CD14-positive monocyte (primary cell): ENCODE measurements at regions not wholly inside any gene's neighbourhood (a gene's known extent, or its start where the extent isn't known, plus 50 kb on each side); places are given as distances from the start of the nearest gene placed in this dataset.

ENCODE experiments used
- DNase-seq, 3 donors: peaks; one replicate each; pipeline ENCODE4 v3.0.0-alpha.2; 2011 to 2022
- H2AFZ ChIP-seq: 2 replicates; pipeline ENCODE4 v1.6.0; 2012; ENCODE audit warnings: mild to moderate bottlenecking, low read depth, low read length, inconsistent platforms; ENCODE audit not compliant: insufficient read depth, poor library complexity, severe bottlenecking
- H3K27ac ChIP-seq, 2 donors: 1 replicate in 1 of 2; 2 replicates in 1 of 2; pipeline ENCODE4 v1.5.1; 2012 to 2013; ENCODE audit warnings: low read length in 2 of 2, control low read depth in 1 of 2, inconsistent platforms in 1 of 2, low read depth in 1 of 2, mild to moderate bottlenecking in 1 of 2
- H3K27me3 ChIP-seq, 2 donors: one replicate each; pipeline versions ENCODE4 v1.6.0 to v1.6.1; 2011 to 2013; ENCODE audit warnings: low read length in 2 of 2; ENCODE audit not compliant: control insufficient read depth in 2 of 2, insufficient read depth in 2 of 2
- H3K36me3 ChIP-seq, 2 donors: replicated peaks in 1 of 2; 1 replicate in 1 of 2; 2 replicates in 1 of 2; pipeline versions ENCODE4 v1.5.1 to v1.6.1; 2012 to 2013; ENCODE audit warnings: low read length in 2 of 2, control low read depth in 1 of 2, inconsistent platforms in 1 of 2, mild to moderate bottlenecking in 1 of 2; ENCODE audit not compliant: insufficient read depth in 2 of 2, control insufficient read depth in 1 of 2
- H3K4me1 ChIP-seq, 2 donors: 1 replicate in 1 of 2; 2 replicates in 1 of 2; pipeline versions ENCODE4 v1.5.1 to v1.6.1; 2012 to 2013; ENCODE audit warnings: low read length in 2 of 2, control low read depth in 1 of 2, inconsistent platforms in 1 of 2, mild to moderate bottlenecking in 1 of 2, moderate library complexity in 1 of 2; ENCODE audit not compliant: insufficient read depth in 2 of 2, control insufficient read depth in 1 of 2
- H3K4me2 ChIP-seq: replicated peaks from 2 replicates; pipeline ENCODE3; 2012; ENCODE audit warnings: low read length, moderate library complexity, mild to moderate bottlenecking; ENCODE audit not compliant: poor library complexity, severe bottlenecking; ENCODE audit errors: extremely low read depth
- H3K4me3 ChIP-seq, 3 experiments: fragments of 200-600 bp in 1 of 3; sonication (generic) in 1 of 3; replicated peaks in 1 of 3; 1 replicate in 2 of 3; 2 replicates in 1 of 3; pipeline ENCODE4 v1.5.1; 2011 to 2013; ENCODE audit warnings: low read length in 3 of 3, mild to moderate bottlenecking in 3 of 3, control low read depth in 2 of 3, low read depth in 2 of 3, inconsistent platforms in 1 of 3, moderate library complexity in 1 of 3
- H3K79me2 ChIP-seq: 2 replicates; pipeline ENCODE4 v1.6.0; 2012; ENCODE audit warnings: mild to moderate bottlenecking, control low read depth, inconsistent platforms, low read length, moderate library complexity; ENCODE audit not compliant: insufficient read depth
- H3K9ac ChIP-seq: 2 replicates; pipeline ENCODE4 v1.6.0; 2017; ENCODE audit warnings: low read length, mild to moderate bottlenecking; ENCODE audit not compliant: insufficient read depth, poor library complexity, severe bottlenecking
- H3K9me3 ChIP-seq, 2 donors: replicated peaks in 1 of 2; 1 replicate in 1 of 2; 2 replicates in 1 of 2; pipeline versions ENCODE4 v1.5.1 to v1.6.1; 2012 to 2013; ENCODE audit warnings: low read length in 2 of 2, control low read depth in 1 of 2; ENCODE audit not compliant: control insufficient read depth in 1 of 2, insufficient read depth in 1 of 2
- H4K20me1 ChIP-seq: 2 replicates; pipeline ENCODE4 v1.6.0; 2012; ENCODE audit warnings: mild to moderate bottlenecking, low read length, control low read depth, moderate library complexity; ENCODE audit not compliant: insufficient read depth
- H3K27ac Mint-ChIP-seq, 7 donors: one replicate each; pipeline ENCODE4 v1.8.0; 2020; ENCODE audit warnings: mild to moderate bottlenecking in 7 of 7, mixed read lengths in 7 of 7, moderate library complexity in 6 of 7, inconsistent platforms in 2 of 7
- H3K27me3 Mint-ChIP-seq, 3 donors: one replicate each; pipeline ENCODE4 v1.8.0; 2021 to 2022; ENCODE audit warnings: low read depth in 3 of 3, mild to moderate bottlenecking in 3 of 3, mixed read lengths in 3 of 3, moderate library complexity in 3 of 3, inconsistent platforms in 1 of 3
- H3K36me3 Mint-ChIP-seq, 2 donors: one replicate each; pipeline ENCODE4 v1.8.0; 2020; ENCODE audit warnings: mixed read lengths in 2 of 2, inconsistent platforms in 1 of 2, mild to moderate bottlenecking in 1 of 2
- H3K4me1 Mint-ChIP-seq: one replicate; pipeline ENCODE4 v1.8.0; 2020; ENCODE audit warnings: mild to moderate bottlenecking, mixed read lengths
- H3K4me3 Mint-ChIP-seq, 2 donors: one replicate each; pipeline ENCODE4 v1.8.0; 2020; ENCODE audit warnings: mild to moderate bottlenecking in 2 of 2, mixed read lengths in 2 of 2, moderate library complexity in 1 of 2
- H3K9me3 Mint-ChIP-seq, 7 donors: one replicate each; pipeline ENCODE4 v1.8.0; 2020 to 2022; ENCODE audit warnings: mixed read lengths in 7 of 7, mild to moderate bottlenecking in 6 of 7, moderate library complexity in 6 of 7, inconsistent platforms in 2 of 7
- WGBS: methylation state at CpG from one replicate; pipeline ENCODE4 v1.1.5; 2013; ENCODE audit warnings: missing lambda C conversion rate; ENCODE audit not compliant: insufficient coverage; 5-methylcytosine and 5-hydroxymethylcytosine counted together
- intact Hi-C, 2 donors: fragments of 100-400 bp; cut with micrococcal nuclease; formaldehyde crosslinking; loops; one replicate each; pipeline versions ENCODE4 v1.15.0 to v1.15.1; 2023
- TF ChIP-seq, protein P1 (sequence below): fragments of 200-600 bp; IDR thresholded peaks from one replicate; pipeline ENCODE4 v1.8.0; 2022; ENCODE audit warnings: antibody characterized with exemption, mild to moderate bottlenecking

DNA sequence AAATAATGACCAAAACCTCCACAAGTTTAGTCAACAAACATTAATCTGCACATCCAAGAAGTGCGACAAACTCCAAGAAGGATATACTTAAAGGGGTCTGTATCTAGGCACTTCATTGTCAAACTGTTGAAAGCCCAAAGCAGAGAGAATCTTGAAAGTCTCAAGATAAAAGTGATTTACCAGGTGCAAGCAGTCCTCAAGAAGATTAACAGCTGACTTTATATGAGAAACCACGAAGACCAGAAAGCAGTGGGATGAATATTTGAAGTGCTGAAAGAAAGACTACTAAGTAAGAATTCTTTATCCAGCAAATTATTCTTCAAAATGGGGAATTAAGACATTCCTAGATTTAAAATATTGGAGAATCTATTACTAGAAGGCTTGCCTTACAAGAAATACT, 58.4 kb upstream of the BLCAP start:
- no peaks in the 10 kb centered on the region for H3K4me1 ChIP-seq
- H3K27ac ChIP-seq = no peak overlapping the region
- no peaks in the 10 kb centered on the region for H3K79me2 ChIP-seq
- H3K27me3 ChIP-seq = no peaks in the 10 kb centered on the region
- H3K4me3 Mint-ChIP-seq = no peak overlapping the region
- H3K9ac ChIP-seq = no peak overlapping the region
- H3K9me3 ChIP-seq = no peaks in the 10 kb centered on the region
- 100% methylated on average over 1 of the region's 2 CpGs for WGBS
- H3K9me3 Mint-ChIP-seq = peaks cover 0 to 8% (median 4%) of the 10 kb centered on the region in 7 donors
- no peak overlapping the region for H3K27ac Mint-ChIP-seq
- H3K36me3 Mint-ChIP-seq = no peaks in the 10 kb centered on the region
- TF ChIP-seq, protein P1, sequence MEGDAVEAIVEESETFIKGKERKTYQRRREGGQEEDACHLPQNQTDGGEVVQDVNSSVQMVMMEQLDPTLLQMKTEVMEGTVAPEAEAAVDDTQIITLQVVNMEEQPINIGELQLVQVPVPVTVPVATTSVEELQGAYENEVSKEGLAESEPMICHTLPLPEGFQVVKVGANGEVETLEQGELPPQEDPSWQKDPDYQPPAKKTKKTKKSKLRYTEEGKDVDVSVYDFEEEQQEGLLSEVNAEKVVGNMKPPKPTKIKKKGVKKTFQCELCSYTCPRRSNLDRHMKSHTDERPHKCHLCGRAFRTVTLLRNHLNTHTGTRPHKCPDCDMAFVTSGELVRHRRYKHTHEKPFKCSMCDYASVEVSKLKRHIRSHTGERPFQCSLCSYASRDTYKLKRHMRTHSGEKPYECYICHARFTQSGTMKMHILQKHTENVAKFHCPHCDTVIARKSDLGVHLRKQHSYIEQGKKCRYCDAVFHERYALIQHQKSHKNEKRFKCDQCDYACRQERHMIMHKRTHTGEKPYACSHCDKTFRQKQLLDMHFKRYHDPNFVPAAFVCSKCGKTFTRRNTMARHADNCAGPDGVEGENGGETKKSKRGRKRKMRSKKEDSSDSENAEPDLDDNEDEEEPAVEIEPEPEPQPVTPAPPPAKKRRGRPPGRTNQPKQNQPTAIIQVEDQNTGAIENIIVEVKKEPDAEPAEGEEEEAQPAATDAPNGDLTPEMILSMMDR = no peak
- H3K36me3 ChIP-seq = no peaks in the 10 kb centered on the region
- H3K4me1 Mint-ChIP-seq = no peaks in the 10 kb centered on the region
- DNase-seq = no peak
- H2AFZ ChIP-seq = no peak overlapping the region
- intact Hi-C loops = no loop called here
- H4K20me1 ChIP-seq = no peaks in the 10 kb centered on the region
- no peak overlapping the region for H3K4me3 ChIP-seq
- peaks cover 12 to 19% (median 18%) of the 10 kb centered on the region in 3 donors for H3K27me3 Mint-ChIP-seq
- H3K4me2 ChIP-seq = no peak overlapping the region

DNA sequence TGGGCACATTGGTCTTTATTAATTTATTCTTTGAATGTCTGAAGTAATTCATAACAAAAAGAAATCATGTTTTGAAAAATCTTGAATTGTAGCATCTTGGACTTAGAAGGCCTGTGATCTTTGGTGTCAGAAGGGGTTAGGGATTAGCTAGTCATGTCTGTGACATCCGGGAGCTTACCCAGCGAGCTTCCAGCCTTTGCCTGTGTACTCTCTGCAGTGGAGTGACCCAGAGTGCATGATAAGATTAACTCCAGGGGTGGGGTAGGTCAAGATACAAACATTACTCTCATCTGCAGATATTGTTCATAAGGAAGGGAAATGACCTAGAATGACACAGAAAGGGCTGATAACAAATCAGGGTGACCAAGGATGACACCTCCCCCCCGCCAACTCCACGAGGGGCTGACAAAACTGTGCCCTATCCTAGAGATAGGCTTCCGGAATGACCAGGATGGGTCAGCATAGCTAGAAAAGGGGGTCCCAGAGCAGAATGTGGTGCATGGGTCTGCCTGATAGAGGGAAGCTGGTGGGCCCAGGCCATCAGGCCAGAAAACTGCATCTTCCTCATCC, 56.6 kb upstream of the BLCAP start:
- H3K27me3 ChIP-seq = no peaks in the 10 kb centered on the region
- H3K36me3 ChIP-seq = no peaks in the 10 kb centered on the region
- H2AFZ ChIP-seq = no peak overlapping the region
- TF ChIP-seq, protein P1 = no peak
- no peak overlapping the region for H3K27ac ChIP-seq
- no peaks in the 10 kb centered on the region for H3K79me2 ChIP-seq
- no peaks in the 10 kb centered on the region for H4K20me1 ChIP-seq
- Mint-ChIP-seq H3K4me1 (no peaks in the 10 kb centered on the region), H3K4me3 (no peak overlapping the region), H3K36me3 (no peaks in the 10 kb centered on the region), H3K27me3 (peaks cover 11 to 17% (median 11%) of the 10 kb centered on the region in 3 donors), H3K9me3 (peaks cover 0 to 8% (median 4%) of the 10 kb centered on the region in 7 donors), H3K27ac (no peak overlapping the region)
- H3K4me1 ChIP-seq = no peaks in the 10 kb centered on the region
- no peak overlapping the region for H3K4me2 ChIP-seq
- 100% methylated on average over 1 of the region's 5 CpGs for WGBS
- no peak overlapping the region for H3K4me3 ChIP-seq
- H3K9me3 ChIP-seq = no peaks in the 10 kb centered on the region
- intact Hi-C loops = no loop called here
- DNase-seq = no peak
- no peak overlapping the region for H3K9ac ChIP-seq
